H9 (cell line): ENCODE measurements at regions not wholly inside any gene's neighbourhood (a gene's known extent, or its start where the extent isn't known, plus 50 kb on each side); places are given as distances from the start of the nearest gene placed in this dataset.

Source experiments
- DNase-seq: peaks from one replicate; pipeline ENCODE4 v3.0.0-alpha.2; 2017
- H2AFZ ChIP-seq: one replicate; pipeline ENCODE4 v1.6.1; 2013; ENCODE audit warnings: mild to moderate bottlenecking, low read length, control low read depth, moderate library complexity
- H2AK5ac ChIP-seq: 2 replicates; pipeline ENCODE4 v1.6.1; 2013; ENCODE audit warnings: low read length, control low read depth, mixed read lengths; ENCODE audit not compliant: insufficient read length
- H2BK120ac ChIP-seq: one replicate; pipeline ENCODE4 v1.6.1; 2013; ENCODE audit warnings: low read depth, mild to moderate bottlenecking, low read length, control low read depth, inconsistent platforms; ENCODE audit not compliant: poor library complexity, severe bottlenecking
- H2BK12ac ChIP-seq: 2 replicates; pipeline ENCODE4 v1.6.1; 2013; ENCODE audit warnings: low read length, control low read depth, mixed read lengths, low read depth; ENCODE audit not compliant: insufficient read length
- H2BK15ac ChIP-seq: 2 replicates; pipeline ENCODE4 v1.6.1; 2013; ENCODE audit warnings: low read depth, low read length, control low read depth
- H2BK20ac ChIP-seq: one replicate; pipeline ENCODE4 v1.6.1; 2013; ENCODE audit warnings: low read depth, mild to moderate bottlenecking, low read length, control low read depth, inconsistent platforms; ENCODE audit not compliant: poor library complexity, severe bottlenecking
- H2BK5ac ChIP-seq: 2 replicates; pipeline ENCODE4 v1.6.1; 2013; ENCODE audit warnings: low read length, control low read depth, mixed read lengths; ENCODE audit not compliant: insufficient read length
- H3K14ac ChIP-seq: 2 replicates; pipeline ENCODE4 v1.6.1; 2013; ENCODE audit warnings: low read length, control low read depth; ENCODE audit not compliant: insufficient read depth
- H3K18ac ChIP-seq: 2 replicates; pipeline ENCODE4 v1.6.1; 2013; ENCODE audit warnings: low read depth, mild to moderate bottlenecking, mixed read lengths, low read length, control low read depth; ENCODE audit not compliant: insufficient read length
- H3K23ac ChIP-seq: 2 replicates; pipeline ENCODE4 v1.6.1; 2013; ENCODE audit warnings: low read length, control low read depth, mixed read lengths, low read depth; ENCODE audit not compliant: insufficient read length
- H3K23me2 ChIP-seq: 2 replicates; pipeline ENCODE4 v1.6.1; 2013; ENCODE audit warnings: low read depth, mild to moderate bottlenecking, mixed read lengths, low read length, control low read depth; ENCODE audit not compliant: insufficient read length, poor library complexity, severe bottlenecking
- H3K27ac ChIP-seq: 2 replicates; pipeline ENCODE4 v1.5.1; 2013; ENCODE audit warnings: low read length, control low read depth, mixed read lengths, low read depth; ENCODE audit not compliant: insufficient read length
- H3K27me3 ChIP-seq: 2 replicates; pipeline ENCODE4 v1.6.1; 2013; ENCODE audit warnings: low read length, control low read depth, inconsistent platforms; ENCODE audit not compliant: insufficient read depth
- H3K4ac ChIP-seq: 2 replicates; pipeline ENCODE4 v1.6.1; 2013; ENCODE audit warnings: low read depth, mild to moderate bottlenecking, control low read depth, inconsistent platforms, low read length, moderate library complexity
- H3K4me1 ChIP-seq: 2 replicates; pipeline ENCODE4 v1.6.1; 2013; ENCODE audit warnings: low read length, control low read depth, inconsistent platforms; ENCODE audit not compliant: insufficient read depth
- H3K4me2 ChIP-seq: 2 replicates; pipeline ENCODE4 v1.6.1; 2013; ENCODE audit warnings: low read length, control low read depth, mixed read lengths; ENCODE audit not compliant: insufficient read length, insufficient read depth
- H3K56ac ChIP-seq: 2 replicates; pipeline ENCODE4 v1.6.1; 2013; ENCODE audit warnings: low read depth, mild to moderate bottlenecking, mixed read lengths, low read length, control low read depth; ENCODE audit not compliant: insufficient read length
- H3K79me1 ChIP-seq: 2 replicates; pipeline ENCODE4 v1.6.1; 2013; ENCODE audit warnings: low read depth, mild to moderate bottlenecking, moderate library complexity, low read length, control low read depth, inconsistent platforms; ENCODE audit not compliant: insufficient read depth, poor library complexity, severe bottlenecking
- H3K79me2 ChIP-seq: 2 replicates; pipeline ENCODE4 v1.6.1; 2013; ENCODE audit warnings: low read length, control low read depth, inconsistent platforms; ENCODE audit not compliant: insufficient read depth
- H3K9ac ChIP-seq: 2 replicates; pipeline ENCODE4 v1.6.1; 2013; ENCODE audit warnings: low read length, control low read depth, mixed read lengths; ENCODE audit not compliant: insufficient read length; ENCODE audit errors: extremely low read depth
- H3K9me3 ChIP-seq: one replicate; pipeline ENCODE4 v1.6.1; 2013; ENCODE audit warnings: low read depth, low read length, inconsistent platforms; ENCODE audit not compliant: control insufficient read depth
- H3T11ph ChIP-seq: one replicate; pipeline ENCODE4 v1.6.1; 2013; ENCODE audit warnings: mild to moderate bottlenecking, low read length, control low read depth, inconsistent platforms
- H4K20me1 ChIP-seq: one replicate; pipeline ENCODE4 v1.6.1; 2013; ENCODE audit not compliant: control insufficient read depth, insufficient read length, insufficient read depth
- H4K5ac ChIP-seq: 2 replicates; pipeline ENCODE4 v1.6.1; 2013; ENCODE audit warnings: low read depth, mild to moderate bottlenecking, mixed read lengths, low read length, control low read depth; ENCODE audit not compliant: insufficient read length
- H4K8ac ChIP-seq: replicated peaks from 2 replicates; pipeline ENCODE4 v1.6.1; 2013; ENCODE audit warnings: low read length, control low read depth, mixed read lengths, low read depth; ENCODE audit not compliant: insufficient read length
- H4K91ac ChIP-seq: 2 replicates; pipeline ENCODE4 v1.6.1; 2013; ENCODE audit warnings: low read depth, mild to moderate bottlenecking, moderate library complexity, mixed read lengths, low read length, control low read depth; ENCODE audit not compliant: insufficient read length
- H3K27ac Mint-ChIP-seq, 3 experiments: 2 replicates in 2 of 3; 3 replicates in 1 of 3; pipeline ENCODE4 v1.8.0; 2020 to 2021; ENCODE audit warnings: mixed read lengths in 3 of 3, mild to moderate bottlenecking in 1 of 3, moderate library complexity in 1 of 3
- H3K27me3 Mint-ChIP-seq: 2 replicates; pipeline ENCODE4 v1.8.0; 2021; ENCODE audit warnings: low read depth, mild to moderate bottlenecking, moderate library complexity, mixed read lengths
- H3K36me3 Mint-ChIP-seq, 3 experiments: 2 replicates in 2 of 3; 3 replicates in 1 of 3; pipeline ENCODE4 v1.8.0; 2020 to 2021; ENCODE audit warnings: low read depth in 3 of 3, mixed read lengths in 3 of 3; ENCODE audit not compliant: insufficient read depth in 1 of 3
- H3K4me1 Mint-ChIP-seq, 2 experiments: 2 replicates each; pipeline ENCODE4 v1.8.0; 2020; ENCODE audit warnings: mixed read lengths in 2 of 2
- H3K4me3 Mint-ChIP-seq, 2 experiments: 2 replicates in 1 of 2; 3 replicates in 1 of 2; pipeline ENCODE4 v1.8.0; 2020 to 2021; ENCODE audit warnings: mild to moderate bottlenecking in 2 of 2, mixed read lengths in 2 of 2, moderate library complexity in 1 of 2
- H3K9me3 Mint-ChIP-seq, 2 experiments: 2 replicates in 1 of 2; 3 replicates in 1 of 2; pipeline ENCODE4 v1.8.0; 2020; ENCODE audit warnings: mild to moderate bottlenecking in 2 of 2, mixed read lengths in 2 of 2, moderate library complexity in 1 of 2
- TF ChIP-seq, protein P1 (sequence below): fragments of 200-600 bp; sonication (generic); conservative IDR thresholded peaks from 3 replicates; pipeline ENCODE4 v1.8.0; 2021; ENCODE audit warnings: antibody characterized with exemption, mild to moderate bottlenecking

GRCh38 chr10:110380293-110380692 is 75.6 kb upstream of the SMNDC1 start:
- Histone ChIP-seq H3K14ac (no peak overlapping the region), H4K5ac (no peak overlapping the region), H3K56ac (no peak overlapping the region), H3K27ac (no peak overlapping the region), H3K4me2 (no peak overlapping the region), H3K23me2 (no peaks in the 10 kb centered on the region), H4K20me1 (no peaks in the 10 kb centered on the region), H4K8ac (no peak overlapping the region), H3K79me2 (no peaks in the 10 kb centered on the region), H3K9me3 (no peaks in the 10 kb centered on the region), H3K79me1 (no peaks in the 10 kb centered on the region), H3K4ac (no peak overlapping the region), H3K4me1 (no peaks in the 10 kb centered on the region), H3K18ac (no peak overlapping the region), H2AK5ac (no peak overlapping the region), H3T11ph (no peak overlapping the region), H2BK120ac (no peak overlapping the region), H2BK12ac (no peak overlapping the region), H3K9ac (no peak overlapping the region), H2AFZ (no peak overlapping the region), H2BK5ac (no peak overlapping the region), H3K23ac (no peak overlapping the region), H2BK20ac (no peak overlapping the region), H2BK15ac (no peak overlapping the region), H4K91ac (no peak overlapping the region), H3K27me3 (no peaks in the 10 kb centered on the region)
- no peaks in the 10 kb centered on the region for H3K9me3 Mint-ChIP-seq
- no peaks in the 10 kb centered on the region for H3K36me3 Mint-ChIP-seq
- H3K4me1 Mint-ChIP-seq, result peaks cover 0 to 5% of the 10 kb centered on the region in 2 experiments; a peak in 1 of 4 replicates
- H3K27me3 Mint-ChIP-seq, result peaks cover 2% of the 10 kb centered on the region; the same call in 1 of the 2 replicates
- TF ChIP-seq, protein P1, sequence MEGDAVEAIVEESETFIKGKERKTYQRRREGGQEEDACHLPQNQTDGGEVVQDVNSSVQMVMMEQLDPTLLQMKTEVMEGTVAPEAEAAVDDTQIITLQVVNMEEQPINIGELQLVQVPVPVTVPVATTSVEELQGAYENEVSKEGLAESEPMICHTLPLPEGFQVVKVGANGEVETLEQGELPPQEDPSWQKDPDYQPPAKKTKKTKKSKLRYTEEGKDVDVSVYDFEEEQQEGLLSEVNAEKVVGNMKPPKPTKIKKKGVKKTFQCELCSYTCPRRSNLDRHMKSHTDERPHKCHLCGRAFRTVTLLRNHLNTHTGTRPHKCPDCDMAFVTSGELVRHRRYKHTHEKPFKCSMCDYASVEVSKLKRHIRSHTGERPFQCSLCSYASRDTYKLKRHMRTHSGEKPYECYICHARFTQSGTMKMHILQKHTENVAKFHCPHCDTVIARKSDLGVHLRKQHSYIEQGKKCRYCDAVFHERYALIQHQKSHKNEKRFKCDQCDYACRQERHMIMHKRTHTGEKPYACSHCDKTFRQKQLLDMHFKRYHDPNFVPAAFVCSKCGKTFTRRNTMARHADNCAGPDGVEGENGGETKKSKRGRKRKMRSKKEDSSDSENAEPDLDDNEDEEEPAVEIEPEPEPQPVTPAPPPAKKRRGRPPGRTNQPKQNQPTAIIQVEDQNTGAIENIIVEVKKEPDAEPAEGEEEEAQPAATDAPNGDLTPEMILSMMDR, result no peak
- no peak overlapping the region for H3K4me3 Mint-ChIP-seq
- no peak for DNase-seq
- H3K27ac Mint-ChIP-seq, result no peak overlapping the region
